Activated T-cell treated with anti-CD3 and anti-CD28 coated beads for 24 hours (primary cell): ENCODE measurements at regions not wholly inside any gene's neighbourhood (a gene's known extent, or its start where the extent isn't known, plus 50 kb on each side); places are given as distances from the start of the nearest gene placed in this dataset.
"Not testable (repeated sequence)": the region's sequence is repeated elsewhere in the genome, so short reads cannot be mapped to it uniquely, and the experiment has no call there.

ENCODE experiments used
- DNase-seq: peaks from one replicate; pipeline ENCODE4 v3.0.0-alpha.2; 2020; ENCODE audit warnings: low read depth

DNA sequence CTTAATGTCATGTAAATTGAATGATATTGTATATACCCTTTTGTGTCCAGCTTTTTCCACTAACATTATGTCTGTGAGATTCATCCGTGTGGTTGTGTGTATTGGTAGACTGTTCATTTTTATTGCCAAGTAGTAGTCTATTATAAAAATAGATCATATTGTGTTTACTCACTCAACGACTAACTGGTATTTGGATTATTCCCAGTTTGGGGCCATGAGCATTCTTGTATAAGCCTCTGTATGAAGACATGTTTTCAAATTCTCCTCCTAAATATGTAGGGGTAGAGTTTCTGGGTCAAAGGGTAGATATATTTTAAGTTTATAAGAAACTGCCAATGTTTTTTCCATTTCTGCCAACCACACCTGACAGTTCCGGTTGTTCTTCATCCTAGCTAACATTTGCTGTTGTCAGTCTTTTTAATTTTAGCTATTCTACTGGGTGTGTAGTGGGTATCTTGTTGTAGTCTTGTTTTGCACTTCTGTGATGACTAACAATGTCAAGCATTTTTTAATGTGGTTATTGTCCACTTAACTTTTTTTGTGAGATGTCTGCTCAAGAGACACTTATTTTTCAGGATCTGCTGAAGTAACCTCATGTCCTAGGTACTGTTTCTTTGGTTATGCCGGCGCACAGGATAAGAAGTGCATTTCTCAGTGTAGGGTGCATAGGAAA is 93.2 kb downstream of the DACT1 start:
- no peak for DNase-seq

DNA sequence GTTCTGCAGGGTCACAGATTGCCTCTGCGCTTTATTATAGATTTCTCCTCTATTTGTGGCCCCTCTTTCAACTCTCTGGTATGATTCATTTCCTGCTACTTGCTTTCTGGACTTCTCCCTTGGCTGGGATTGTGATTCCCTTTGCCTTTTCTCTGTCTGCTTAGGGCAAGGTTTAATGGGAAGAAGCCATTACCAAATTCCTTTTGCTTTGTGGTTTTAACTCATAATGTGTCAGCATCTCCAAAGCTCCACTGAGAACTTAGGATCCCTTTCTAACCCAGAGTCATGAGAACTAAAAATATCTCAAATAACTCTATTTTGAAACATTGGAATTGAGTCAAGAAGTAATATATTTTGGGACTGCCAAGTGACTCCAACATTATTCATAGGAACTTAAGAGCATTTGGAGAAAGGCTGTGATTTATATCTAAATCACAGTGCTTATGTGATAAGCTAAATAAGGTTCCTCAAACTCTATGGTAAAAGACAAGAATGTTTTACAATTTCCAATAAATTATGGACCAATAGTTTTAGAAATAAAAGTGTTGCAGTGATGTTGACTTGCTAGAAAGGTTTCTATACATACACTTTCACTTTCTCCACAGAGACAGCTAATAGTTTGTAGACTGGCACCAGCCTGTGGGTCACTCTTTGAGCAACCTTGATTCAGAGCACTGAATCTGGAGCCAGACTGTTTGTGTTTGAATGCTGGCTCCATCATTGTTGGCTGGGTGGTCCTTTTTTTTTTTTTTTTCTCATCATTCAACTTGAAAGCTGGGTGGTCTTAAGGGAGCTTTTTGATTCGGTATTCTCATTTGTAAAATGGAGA is 93.9 kb downstream of the DACT1 start:
- no peak for DNase-seq

DNA sequence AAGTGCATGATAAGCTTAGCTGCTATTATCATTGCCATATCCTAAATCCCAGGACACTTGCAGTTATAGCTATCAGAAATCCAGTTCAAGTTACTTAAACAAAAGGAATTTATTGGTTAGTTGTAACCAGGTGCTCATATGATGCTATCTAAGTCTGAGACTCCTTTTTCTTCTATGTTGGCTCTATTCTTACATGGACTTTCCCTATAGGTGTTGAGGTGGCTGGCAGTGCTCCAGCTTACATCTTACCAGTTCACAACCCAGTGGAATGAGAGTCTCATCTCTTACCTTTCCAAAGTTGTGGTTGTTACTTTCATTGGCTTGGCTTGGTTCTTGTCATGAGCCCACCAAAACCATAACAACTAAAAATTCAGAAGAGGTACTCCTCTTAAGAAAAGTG is 94.6 kb downstream of the DACT1 start:
- no peak for DNase-seq

GRCh38 chr14:58733451-58734208 is 95.9 kb downstream of the DACT1 start:
- no peak for DNase-seq

DNA sequence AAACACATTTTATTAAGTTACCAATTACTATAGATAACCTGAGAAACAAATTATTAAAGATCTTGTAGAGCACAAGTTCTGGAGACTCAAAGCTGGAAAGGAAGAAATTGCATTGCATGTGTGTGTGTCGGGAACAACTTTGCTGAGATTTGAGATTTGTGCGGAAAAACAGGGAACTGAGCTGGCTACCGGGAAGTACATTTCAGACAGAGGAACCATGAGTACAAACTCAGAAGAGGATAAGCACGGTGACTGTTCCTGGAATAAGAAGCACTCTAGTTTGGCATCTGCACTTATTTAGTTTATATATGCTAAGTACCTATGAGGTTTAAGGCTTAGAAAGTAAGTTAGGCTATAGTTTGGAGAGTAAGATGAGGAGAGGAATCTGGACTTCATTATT is 97.8 kb downstream of the DACT1 start:
- no peak for DNase-seq

- DNase-seq = no peak
Measured at GRCh38 chr14:58736606-58737005, 98.8 kb downstream of the DACT1 start.

- DNase-seq = no peak
Measured at GRCh38 chr14:58737511-58737910, 99.7 kb downstream of the DACT1 start.

DNA sequence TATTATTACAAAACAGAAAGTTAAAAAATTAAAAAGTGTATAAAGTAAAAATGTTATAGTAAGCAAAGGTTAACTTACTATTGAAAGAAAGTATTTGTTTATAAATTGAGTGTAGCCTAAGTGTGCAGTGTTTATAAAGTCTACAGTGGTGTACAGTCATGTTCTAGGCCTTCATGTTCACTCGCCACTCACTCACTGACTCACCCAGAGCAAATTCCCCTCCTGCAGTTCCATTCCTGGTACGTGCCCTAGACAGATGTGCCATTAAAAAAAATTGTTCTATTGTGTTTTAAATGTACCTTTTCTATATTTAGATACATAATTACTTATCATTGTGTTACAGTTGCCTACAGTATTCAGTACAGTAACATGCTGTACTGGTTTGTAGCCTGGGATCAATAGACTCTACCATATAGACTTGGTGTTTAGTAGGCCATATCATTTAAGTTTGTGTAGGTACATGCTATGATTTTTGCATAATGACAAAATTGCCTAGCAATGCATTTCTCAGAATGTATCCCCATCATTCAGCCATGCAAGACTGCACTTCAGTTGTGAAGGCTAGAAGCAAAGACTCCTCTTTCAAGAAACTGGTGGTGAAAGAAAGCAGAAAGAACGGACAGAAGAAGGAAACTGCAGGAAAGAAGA is 100.6 kb downstream of the DACT1 start:
- no peak for DNase-seq

DNA sequence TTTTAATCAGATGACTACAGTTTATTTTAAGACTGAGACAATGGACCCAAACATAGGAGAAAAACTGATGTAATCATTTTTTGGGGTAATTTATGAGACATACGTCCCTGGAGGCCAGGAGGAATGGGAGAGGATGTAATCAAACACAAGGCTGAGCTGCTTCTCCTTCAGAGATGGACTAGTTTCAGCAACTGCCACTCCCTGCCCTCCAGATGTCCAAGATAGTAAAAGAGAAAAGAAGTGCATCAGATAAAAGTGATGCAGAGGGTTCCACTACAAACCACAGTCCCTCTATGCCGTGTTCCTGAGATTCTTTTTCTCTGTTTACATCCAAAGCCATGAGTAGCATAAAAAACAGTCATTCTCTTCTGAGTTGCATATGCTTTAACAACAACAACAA is 101.1 kb downstream of the DACT1 start:
- DNase-seq = no peak

GRCh38 chr14:58739674-58740073 is 101.9 kb downstream of the DACT1 start:
- no peak for DNase-seq

GRCh38 chr14:58740379-58740935 is 102.7 kb downstream of the DACT1 start:
- DNase-seq = no peak

DNA sequence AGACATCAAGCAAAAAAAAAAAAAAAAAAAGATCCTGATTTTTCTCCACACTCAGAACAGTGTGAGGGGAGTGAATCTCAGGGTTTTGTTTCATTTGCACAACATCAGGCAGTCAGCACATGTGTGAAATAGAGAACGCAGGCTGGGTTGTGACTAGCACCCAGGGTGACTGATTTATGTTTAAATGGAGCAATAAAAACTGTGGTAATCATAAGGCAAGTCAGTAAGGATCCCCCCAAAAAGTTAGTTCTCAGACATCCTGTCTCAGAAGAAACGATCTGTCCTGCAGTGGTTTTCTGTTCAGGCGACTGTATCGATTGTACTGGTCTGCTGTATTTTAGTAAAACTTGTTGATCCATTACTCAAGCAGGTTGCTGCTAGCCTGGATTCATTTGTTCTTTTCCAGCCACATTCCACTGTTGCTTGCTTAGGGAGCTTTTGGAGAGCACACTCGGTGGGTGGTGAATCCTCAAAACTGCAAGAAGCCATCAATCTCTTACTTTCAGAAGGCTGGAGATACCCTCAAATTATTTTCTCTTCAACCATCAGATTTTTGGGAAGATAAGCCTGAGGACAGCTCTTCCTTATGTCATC is 107.1 kb downstream of the DACT1 start:
- no peak for DNase-seq

GRCh38 chr14:58746261-58746660 is 108.5 kb downstream of the DACT1 start:
- DNase-seq = no peak

GRCh38 chr14:58746701-58747100 is 108.9 kb downstream of the DACT1 start:
- no peak for DNase-seq

DNA sequence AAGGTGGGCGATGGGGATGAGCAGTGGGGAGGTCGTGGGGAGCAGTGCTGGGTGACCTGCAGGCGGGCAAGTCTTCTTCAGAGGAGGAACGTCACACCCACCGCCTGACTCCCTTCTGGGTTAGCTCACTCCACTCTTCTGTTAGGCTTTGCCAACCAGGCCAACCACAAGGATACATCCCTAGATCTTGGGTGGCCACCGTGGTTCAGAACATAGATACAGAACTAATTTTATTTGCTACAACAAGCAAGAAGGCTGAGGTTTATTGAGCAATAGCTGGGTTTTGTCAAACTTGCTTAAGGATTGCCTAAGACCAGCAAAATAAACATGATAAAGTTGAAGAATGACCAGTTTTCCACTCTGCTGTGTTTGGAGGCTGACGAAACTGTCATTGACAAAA is 109.4 kb downstream of the DACT1 start:
- no peak for DNase-seq

- not testable (repeated sequence) for DNase-seq
Measured at GRCh38 chr14:58748251-58748650, 110.5 kb downstream of the DACT1 start.

- no peak for DNase-seq
Measured at GRCh38 chr14:58749066-58749669, 111.4 kb downstream of the DACT1 start.

DNA sequence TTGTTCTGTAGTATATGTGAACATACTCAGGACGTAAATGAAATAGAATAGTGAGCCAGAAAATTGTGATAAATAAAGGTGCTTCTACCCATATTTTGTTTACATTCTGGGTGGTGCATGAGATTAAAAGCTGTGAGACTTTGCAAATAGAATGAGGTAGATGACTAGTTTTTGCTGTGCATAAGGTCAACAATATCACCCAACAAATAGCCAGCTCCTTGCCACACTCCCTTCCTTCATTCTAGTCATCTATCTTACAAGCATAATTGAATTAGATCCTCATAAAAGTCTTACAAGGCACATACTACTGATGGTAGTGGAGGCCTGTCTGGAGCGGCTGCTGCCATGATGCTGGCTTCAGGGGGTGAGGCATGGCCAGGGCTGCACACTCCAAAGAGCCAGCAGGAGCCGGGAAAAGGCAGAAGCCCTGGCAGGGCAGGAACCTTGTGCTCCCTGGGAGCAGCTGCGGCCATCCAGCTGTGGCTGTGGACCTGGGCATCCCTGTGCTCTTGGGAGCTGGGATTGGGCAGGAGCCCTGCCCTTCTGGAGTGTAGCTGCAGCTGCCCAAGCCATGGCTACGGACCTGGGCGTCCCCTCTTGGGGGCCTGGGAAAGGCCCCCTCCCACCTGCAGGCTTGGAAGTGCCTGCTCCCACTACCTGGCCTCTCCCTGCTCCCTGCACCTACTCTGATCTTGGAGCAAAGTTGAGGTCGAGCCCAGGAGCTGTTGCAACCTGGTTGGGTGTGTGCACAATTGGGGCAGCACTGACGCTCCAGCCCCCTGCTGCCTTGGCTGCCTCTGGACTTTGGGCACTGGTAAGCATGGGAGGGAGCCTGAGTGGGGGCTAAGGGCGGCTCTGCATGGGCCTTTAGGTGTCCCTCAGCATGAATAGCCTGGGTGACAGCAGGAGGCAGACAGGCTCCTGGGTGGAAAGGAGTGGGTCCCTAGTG is 112.8 kb downstream of the DACT1 start:
- no peak for DNase-seq

DNA sequence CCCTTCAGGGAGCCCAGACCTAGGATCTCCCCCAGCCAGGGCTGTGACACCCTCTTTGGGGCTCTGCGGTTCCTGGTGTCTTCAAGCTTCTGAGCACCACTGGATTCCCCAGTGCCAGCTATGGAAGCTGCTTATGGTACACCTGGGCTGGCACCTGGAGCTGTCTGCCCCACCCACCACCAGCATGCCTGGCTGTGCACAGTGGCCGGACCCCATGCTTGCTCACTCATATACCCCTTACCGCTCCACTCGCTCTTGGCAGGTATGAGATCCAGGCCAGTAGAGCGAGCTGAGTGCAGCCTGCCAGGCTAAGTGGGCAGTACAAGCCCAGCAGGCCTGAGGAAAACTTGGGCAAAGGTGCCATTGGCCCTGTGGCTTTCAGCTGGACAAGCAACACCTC is 114.0 kb downstream of the DACT1 start:
- no peak for DNase-seq

- DNase-seq = no peak
Measured at GRCh38 chr14:58752289-58752688, 114.5 kb downstream of the DACT1 start.
